Epithelial cell of proximal tubule (primary cell): ENCODE measurements at regions not wholly inside any gene's neighbourhood (a gene's known extent, or its start where the extent isn't known, plus 50 kb on each side); places are given as distances from the start of the nearest gene placed in this dataset.
"Not testable (repeated sequence)": the region's sequence is repeated elsewhere in the genome, so short reads cannot be mapped to it uniquely, and the experiment has no call there.

Experiments
- DNase-seq: peaks from one replicate; pipeline ENCODE4 v3.0.0-alpha.2; 2011; ENCODE audit warnings: low read depth
- H3K4me3 ChIP-seq: 2 replicates; pipeline ENCODE4 v1.5.1; 2011; ENCODE audit warnings: low read depth, mild to moderate bottlenecking, low read length
- TF ChIP-seq, protein P1 (sequence below): conservative IDR thresholded peaks from 2 replicates; pipeline ENCODE4 v1.5.1; 2012; ENCODE audit warnings: low read depth, mild to moderate bottlenecking, low read length

DNA sequence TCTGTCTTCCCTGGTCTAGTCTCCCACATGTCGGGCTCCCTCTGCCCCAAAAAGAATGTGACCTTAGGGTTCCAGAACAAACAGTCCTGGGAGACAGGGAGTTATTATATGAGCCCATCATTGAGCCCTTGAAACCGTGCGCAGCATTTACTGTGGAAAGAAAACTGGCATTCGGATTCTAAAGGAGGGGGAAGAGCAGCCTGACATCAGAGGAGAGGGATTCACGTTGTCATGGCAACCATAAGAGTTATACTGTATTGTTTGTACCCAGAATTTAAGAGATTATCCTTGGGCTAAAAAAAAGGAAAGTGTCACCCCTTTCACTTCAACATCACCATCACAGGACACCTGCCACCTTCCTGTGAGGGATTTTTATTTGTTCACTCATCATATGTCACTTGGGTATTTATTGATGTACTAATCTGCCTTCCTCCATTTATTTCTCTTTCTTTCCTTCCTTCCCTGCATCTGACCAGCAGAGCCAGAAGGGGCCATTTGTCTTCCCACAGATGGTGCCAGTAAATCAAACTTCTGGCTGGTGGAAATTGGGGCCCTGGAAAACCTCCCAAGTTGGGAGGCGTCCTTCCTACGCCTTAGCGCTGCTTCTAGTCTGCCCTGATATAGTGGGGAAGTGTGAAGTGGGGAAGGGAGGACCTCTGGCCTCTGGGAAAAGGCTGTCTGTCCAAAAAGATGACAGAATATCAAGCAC is 64.9 kb upstream of the FRMPD3 start:
- DNase-seq = no peak
- H3K4me3 ChIP-seq = no peak overlapping the region
- TF ChIP-seq, protein P1, sequence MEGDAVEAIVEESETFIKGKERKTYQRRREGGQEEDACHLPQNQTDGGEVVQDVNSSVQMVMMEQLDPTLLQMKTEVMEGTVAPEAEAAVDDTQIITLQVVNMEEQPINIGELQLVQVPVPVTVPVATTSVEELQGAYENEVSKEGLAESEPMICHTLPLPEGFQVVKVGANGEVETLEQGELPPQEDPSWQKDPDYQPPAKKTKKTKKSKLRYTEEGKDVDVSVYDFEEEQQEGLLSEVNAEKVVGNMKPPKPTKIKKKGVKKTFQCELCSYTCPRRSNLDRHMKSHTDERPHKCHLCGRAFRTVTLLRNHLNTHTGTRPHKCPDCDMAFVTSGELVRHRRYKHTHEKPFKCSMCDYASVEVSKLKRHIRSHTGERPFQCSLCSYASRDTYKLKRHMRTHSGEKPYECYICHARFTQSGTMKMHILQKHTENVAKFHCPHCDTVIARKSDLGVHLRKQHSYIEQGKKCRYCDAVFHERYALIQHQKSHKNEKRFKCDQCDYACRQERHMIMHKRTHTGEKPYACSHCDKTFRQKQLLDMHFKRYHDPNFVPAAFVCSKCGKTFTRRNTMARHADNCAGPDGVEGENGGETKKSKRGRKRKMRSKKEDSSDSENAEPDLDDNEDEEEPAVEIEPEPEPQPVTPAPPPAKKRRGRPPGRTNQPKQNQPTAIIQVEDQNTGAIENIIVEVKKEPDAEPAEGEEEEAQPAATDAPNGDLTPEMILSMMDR = no peak

DNA sequence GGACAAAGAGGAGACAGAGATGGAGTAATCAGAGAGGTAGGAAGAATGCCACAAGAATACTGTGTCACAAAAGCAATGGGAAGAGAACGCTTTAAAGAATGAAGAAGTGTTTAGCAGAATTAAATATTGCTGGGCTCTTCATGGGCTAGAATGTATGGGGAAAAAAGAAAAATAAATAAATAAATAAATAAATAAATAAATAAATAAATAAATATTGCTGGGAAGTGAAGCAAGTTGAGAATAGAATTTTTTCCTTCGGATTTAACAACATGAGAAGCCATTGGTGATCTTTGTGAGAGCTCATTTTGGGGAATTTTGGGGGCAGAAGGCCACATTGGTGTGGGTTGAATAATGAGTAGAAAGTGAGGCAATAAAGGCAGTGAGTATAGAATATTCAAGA is 59.7 kb upstream of the FRMPD3 start:
- no peak for DNase-seq
- TF ChIP-seq, protein P1 = no peak
- no peak overlapping the region for H3K4me3 ChIP-seq

DNA sequence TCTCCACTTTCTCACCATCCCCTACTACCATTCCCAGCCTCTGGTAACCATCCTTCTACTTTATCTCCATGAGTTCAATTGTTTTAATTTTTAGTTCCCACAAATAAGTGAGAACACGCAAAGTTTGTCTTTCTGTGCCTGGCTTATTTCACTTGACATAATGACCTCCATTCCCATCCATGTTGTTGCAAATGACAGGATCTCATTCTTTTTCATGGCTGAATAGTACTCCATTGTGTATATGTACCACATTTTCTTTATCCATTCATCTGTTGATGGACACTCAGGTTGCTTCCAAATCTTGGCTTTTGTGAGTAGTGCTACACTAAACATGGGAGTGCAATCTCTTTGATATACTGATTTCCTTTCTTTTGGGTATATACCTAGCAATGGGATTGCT is 55.8 kb upstream of the FRMPD3 start:
- DNase-seq, H3K4me3 ChIP-seq: not testable (repeated sequence)

DNA sequence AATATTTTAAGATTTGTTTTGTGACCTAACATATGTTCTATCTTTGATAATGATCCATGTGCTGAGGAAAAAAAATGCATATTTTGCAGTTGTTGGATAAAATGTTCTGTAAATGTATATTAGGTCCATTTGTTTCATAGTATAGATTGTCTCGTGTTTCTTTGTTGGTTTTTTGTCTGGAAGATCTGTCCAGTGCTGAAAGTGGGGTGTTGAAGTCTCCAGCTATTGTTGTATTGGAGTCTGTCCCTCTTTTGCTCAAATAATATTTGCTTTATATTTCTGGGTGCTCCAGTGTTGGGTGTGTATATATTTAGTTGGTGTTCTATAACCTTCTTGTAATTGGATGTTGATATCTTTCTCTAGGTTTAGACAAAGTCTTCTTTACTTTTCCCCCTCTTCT is 53.2 kb upstream of the FRMPD3 start:
- TF ChIP-seq, protein P1 = no peak
- no peak for DNase-seq
- H3K4me3 ChIP-seq = no peak overlapping the region

DNA sequence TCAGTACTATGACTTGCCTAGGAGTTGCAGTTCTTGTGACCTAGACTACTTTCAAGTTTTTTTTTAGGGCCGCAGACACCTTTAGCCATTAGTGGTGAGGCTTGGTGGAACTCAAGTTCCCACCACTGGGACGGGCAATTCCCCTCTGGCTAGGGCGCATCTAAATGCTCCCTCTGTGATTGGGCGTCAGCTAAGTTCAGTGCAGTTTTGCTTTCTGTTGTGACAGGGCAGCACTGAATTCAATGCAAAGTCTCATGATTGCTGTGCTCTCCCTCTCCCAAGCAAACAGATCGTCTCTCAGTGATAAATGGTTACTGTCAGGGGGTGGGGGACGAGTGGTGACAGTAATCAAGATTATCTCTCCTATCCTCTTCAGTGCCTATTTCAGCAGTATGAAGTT is 52.7 kb upstream of the FRMPD3 start:
- H3K4me3 ChIP-seq = no peak overlapping the region
- TF ChIP-seq, protein P1 = no peak
- DNase-seq = no peak

- TF ChIP-seq, protein P1 = no peak
- DNase-seq = no peak
- no peak overlapping the region for H3K4me3 ChIP-seq
Measured at GRCh38 chrX:107398115-107398514, 51.3 kb upstream of the FRMPD3 start.
